ENCODE measurements at regions not wholly inside any gene's neighbourhood (a gene's known extent, or its start where the extent isn't known, plus 50 kb on each side); places are given as distances from the start of the nearest gene placed in this dataset.

- no peak for TF ChIP-seq PATZ1 (CRISPR knock-in tag; IDR thresholded peaks at IDR 0.05; ENCODE audit: borderline replicate concordance)
- no peak for TF ChIP-seq CSDC2 (CRISPR knock-in tag; IDR thresholded peaks at IDR 0.05)
- TF ChIP-seq ARNTL (CRISPR knock-in tag; IDR thresholded peaks at IDR 0.05; ENCODE audit: borderline replicate concordance, low read depth) = no peak
- TF ChIP-seq ZFP30 (CRISPR knock-in tag; IDR thresholded peaks at IDR 0.05) = no peak
- no peak for TF ChIP-seq TCF4 (CRISPR knock-in tag; IDR thresholded peaks at IDR 0.05; ENCODE audit: borderline replicate concordance)
- no peak for TF ChIP-seq TOX (CRISPR knock-in tag; IDR thresholded peaks at IDR 0.05; ENCODE audit: borderline replicate concordance)
- TF ChIP-seq ZC3H10 (CRISPR knock-in tag; IDR thresholded peaks at IDR 0.05) = no peak
- no peak for TF ChIP-seq ZFP3 (CRISPR knock-in tag; IDR thresholded peaks at IDR 0.05)
- TF ChIP-seq ESRRG (CRISPR knock-in tag; IDR thresholded peaks at IDR 0.05) = no peak
- TF ChIP-seq POU6F1 (CRISPR knock-in tag; IDR thresholded peaks at IDR 0.05; ENCODE audit: borderline replicate concordance, low read depth) = no peak
These were observed 280.0 kb upstream of the P2RY1 start for GRCh38 chr3:152554980-152555379.

All from SK-N-SH treated with all-trans-retinoic acid at 6 μM for 48 hours (cell line).